ENCODE measurements at regions not wholly inside any gene's neighbourhood (a gene's known extent, or its start where the extent isn't known, plus 50 kb on each side); places are given as distances from the start of the nearest gene placed in this dataset.

DNA sequence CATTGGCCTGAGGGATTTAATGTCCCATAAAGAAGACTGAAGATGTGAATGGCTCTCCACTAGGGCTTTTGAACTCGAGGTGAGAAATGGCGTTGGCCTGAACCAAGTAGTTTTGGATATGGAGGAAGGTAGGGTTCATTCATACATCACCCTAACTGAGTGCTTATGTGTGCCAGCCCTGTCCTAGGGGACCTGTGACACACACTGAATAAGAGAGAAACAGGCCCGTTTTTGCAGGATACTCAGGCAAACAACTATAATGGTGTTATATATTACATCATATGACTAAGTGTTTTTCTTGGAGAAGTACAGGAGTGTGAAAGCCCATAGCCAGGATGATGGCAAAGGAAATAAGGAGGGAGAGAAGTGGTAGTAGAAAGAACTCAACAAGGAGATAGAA, 368.1 kb downstream of the TMEM135 start:
- H2AFZ ChIP-seq (ENCODE audit: low read length), result no peak overlapping the region
- no peaks in the 10 kb centered on the region for H3K36me3 ChIP-seq (ENCODE audit: low read depth, low read length)
- H3K27me3 ChIP-seq (ENCODE audit: low read length), result no peaks in the 10 kb centered on the region
- no peak overlapping the region for H3K4me2 ChIP-seq (ENCODE audit: low read length)
- ATAC-seq (no peak), DNase-seq (no peak)
- H3F3A ChIP-seq (ENCODE audit: low read length, unreplicated experiment), result no peaks in the 10 kb centered on the region
- no peaks in the 10 kb centered on the region for H3K79me2 ChIP-seq (ENCODE audit: low read length)
- no peaks in the 10 kb centered on the region for H3K4me1 ChIP-seq (ENCODE audit: insufficient read depth, low read length)
- TF ChIP-seq EZH2phosphoT487 (IDR thresholded peaks at IDR 0.05; ENCODE audit: borderline replicate concordance, low read length) (no peak), EZH2 (IDR thresholded peaks at IDR 0.05; ENCODE audit: low read length, unreplicated experiment) (no peak)
- TF ChIP-seq, protein P1, sequence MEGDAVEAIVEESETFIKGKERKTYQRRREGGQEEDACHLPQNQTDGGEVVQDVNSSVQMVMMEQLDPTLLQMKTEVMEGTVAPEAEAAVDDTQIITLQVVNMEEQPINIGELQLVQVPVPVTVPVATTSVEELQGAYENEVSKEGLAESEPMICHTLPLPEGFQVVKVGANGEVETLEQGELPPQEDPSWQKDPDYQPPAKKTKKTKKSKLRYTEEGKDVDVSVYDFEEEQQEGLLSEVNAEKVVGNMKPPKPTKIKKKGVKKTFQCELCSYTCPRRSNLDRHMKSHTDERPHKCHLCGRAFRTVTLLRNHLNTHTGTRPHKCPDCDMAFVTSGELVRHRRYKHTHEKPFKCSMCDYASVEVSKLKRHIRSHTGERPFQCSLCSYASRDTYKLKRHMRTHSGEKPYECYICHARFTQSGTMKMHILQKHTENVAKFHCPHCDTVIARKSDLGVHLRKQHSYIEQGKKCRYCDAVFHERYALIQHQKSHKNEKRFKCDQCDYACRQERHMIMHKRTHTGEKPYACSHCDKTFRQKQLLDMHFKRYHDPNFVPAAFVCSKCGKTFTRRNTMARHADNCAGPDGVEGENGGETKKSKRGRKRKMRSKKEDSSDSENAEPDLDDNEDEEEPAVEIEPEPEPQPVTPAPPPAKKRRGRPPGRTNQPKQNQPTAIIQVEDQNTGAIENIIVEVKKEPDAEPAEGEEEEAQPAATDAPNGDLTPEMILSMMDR (conservative IDR thresholded peaks at IDR 0.05; ENCODE audit: low read depth, low read length), result no peak
- ChIA-PET CTCF (no interaction called here), POLR2A (ENCODE audit: unreplicated experiment) (no interaction called here)
- no peak overlapping the region for H3K27ac ChIP-seq (ENCODE audit: low read length)
- no peaks in the 10 kb centered on the region for H3K9me2 ChIP-seq (replicated peaks; ENCODE audit: low read length)
- no peak overlapping the region for H3K9ac ChIP-seq (ENCODE audit: low read length)
- no TSS peak for BruUV-seq (replicated peaks)
- no peaks in the 10 kb centered on the region for H3K9me3 ChIP-seq (ENCODE audit: low read length)
- no peaks in the 10 kb centered on the region for H4K20me1 ChIP-seq (ENCODE audit: low read length)
- H3K4me3 ChIP-seq (ENCODE audit: low read length), result no peak overlapping the region
- intact Hi-C loops (cut with micrococcal nuclease), result no loop called here

DNA sequence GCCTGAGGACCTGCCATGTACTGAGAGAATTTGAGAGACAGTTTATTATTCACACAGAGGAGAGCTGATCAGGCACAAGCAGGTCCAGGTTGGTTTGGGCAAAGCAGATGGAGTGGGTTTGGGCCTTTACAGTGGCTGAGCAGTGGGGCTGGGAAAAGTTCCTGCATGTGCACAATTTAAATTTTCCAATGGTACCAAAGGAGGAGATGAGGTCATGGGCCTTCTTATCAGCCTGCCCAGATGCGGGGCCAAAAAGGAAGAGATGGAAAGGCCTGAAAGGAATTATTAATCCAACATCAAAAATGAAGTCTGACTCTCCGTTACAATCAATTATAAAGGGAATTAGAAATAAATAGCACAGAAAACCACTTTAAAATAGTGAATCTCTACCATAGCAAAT, 367.6 kb downstream of the TMEM135 start:
- H3K9me2 ChIP-seq (replicated peaks; ENCODE audit: low read length), result no peaks in the 10 kb centered on the region
- TF ChIP-seq, protein P1 (conservative IDR thresholded peaks at IDR 0.05; ENCODE audit: low read depth, low read length), result no peak
- TF ChIP-seq EZH2 (IDR thresholded peaks at IDR 0.05; ENCODE audit: low read length, unreplicated experiment) (no peak), EZH2phosphoT487 (IDR thresholded peaks at IDR 0.05; ENCODE audit: borderline replicate concordance, low read length) (no peak)
- no peaks in the 10 kb centered on the region for H4K20me1 ChIP-seq (ENCODE audit: low read length)
- no peaks in the 10 kb centered on the region for H3F3A ChIP-seq (ENCODE audit: low read length, unreplicated experiment)
- H3K4me3 ChIP-seq (ENCODE audit: low read length), result no peak overlapping the region
- intact Hi-C loops (cut with micrococcal nuclease), result no loop called here
- POLR2A ChIA-PET (ENCODE audit: unreplicated experiment), result no interaction called here
- BruUV-seq (replicated peaks), result no TSS peak
- no peak for DNase-seq
- H3K9me3 ChIP-seq (ENCODE audit: low read length), result no peaks in the 10 kb centered on the region
- no peak for ATAC-seq
- no peak overlapping the region for H3K4me2 ChIP-seq (ENCODE audit: low read length)
- no peaks in the 10 kb centered on the region for H3K79me2 ChIP-seq (ENCODE audit: low read length)
- no peak overlapping the region for H2AFZ ChIP-seq (ENCODE audit: low read length)
- H3K27me3 ChIP-seq (ENCODE audit: low read length), result no peaks in the 10 kb centered on the region
- H3K9ac ChIP-seq (ENCODE audit: low read length), result no peak overlapping the region
- CTCF ChIA-PET, result no interaction called here
- H3K4me1 ChIP-seq (ENCODE audit: insufficient read depth, low read length), result no peaks in the 10 kb centered on the region
- H3K27ac ChIP-seq (ENCODE audit: low read length), result no peak overlapping the region
- H3K36me3 ChIP-seq (ENCODE audit: low read depth, low read length), result no peaks in the 10 kb centered on the region

DNA sequence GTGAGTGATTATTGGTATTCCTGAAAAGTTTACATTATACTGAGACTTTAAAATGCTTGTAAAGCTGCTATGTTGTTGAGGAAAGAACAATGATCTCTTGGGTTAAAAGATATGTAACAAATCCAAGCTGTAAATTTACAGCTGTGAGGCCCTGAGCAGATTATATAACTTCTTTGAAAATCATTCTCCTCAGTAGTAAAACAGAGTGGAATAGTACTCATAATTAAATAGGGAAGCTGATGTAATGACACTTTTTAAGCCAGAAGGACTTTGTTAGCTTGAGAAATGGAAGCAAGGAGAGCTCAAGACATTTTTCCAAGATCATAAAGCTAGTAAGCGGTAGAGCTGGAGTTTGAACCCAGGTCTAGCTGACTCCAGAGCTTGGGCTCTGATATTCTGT, 363.9 kb downstream of the TMEM135 start:
- intact Hi-C loops (cut with micrococcal nuclease), result no loop called here
- H2AFZ ChIP-seq (ENCODE audit: low read length), result no peak overlapping the region
- H3K27me3 ChIP-seq (ENCODE audit: low read length), result no peaks in the 10 kb centered on the region
- H3K9me2 ChIP-seq (replicated peaks; ENCODE audit: low read length), result no peaks in the 10 kb centered on the region
- CTCF ChIA-PET, result no interaction called here
- no peaks in the 10 kb centered on the region for H3F3A ChIP-seq (ENCODE audit: low read length, unreplicated experiment)
- no peak overlapping the region for H3K27ac ChIP-seq (ENCODE audit: low read length)
- no TSS peak for BruUV-seq (replicated peaks)
- peaks cover 8% of the 10 kb centered on the region; the same call in 1 of the 2 replicates for H3K4me1 ChIP-seq (ENCODE audit: insufficient read depth, low read length)
- no peak overlapping the region for H3K4me2 ChIP-seq (ENCODE audit: low read length)
- H3K9me3 ChIP-seq (ENCODE audit: low read length), result no peaks in the 10 kb centered on the region
- DNase-seq, result no peak
- no peak overlapping the region for H3K9ac ChIP-seq (ENCODE audit: low read length)
- POLR2A ChIA-PET (ENCODE audit: unreplicated experiment), result interaction anchor here (0.6 kb wide), 1 partner anchor 371 kb away, joined by 4 read pairs; no protein-coding TSS in a partner anchor
- H3K4me3 ChIP-seq (ENCODE audit: low read length), result no peak overlapping the region
- no peaks in the 10 kb centered on the region for H3K36me3 ChIP-seq (ENCODE audit: low read depth, low read length)
- no peaks in the 10 kb centered on the region for H4K20me1 ChIP-seq (ENCODE audit: low read length)
- no peaks in the 10 kb centered on the region for H3K79me2 ChIP-seq (ENCODE audit: low read length)
- TF ChIP-seq EZH2phosphoT487 (IDR thresholded peaks at IDR 0.05; ENCODE audit: borderline replicate concordance, low read length), result no peak
- no peak for TF ChIP-seq EZH2 (IDR thresholded peaks at IDR 0.05; ENCODE audit: low read length, unreplicated experiment)
- TF ChIP-seq, protein P1 (conservative IDR thresholded peaks at IDR 0.05; ENCODE audit: low read depth, low read length), result no peak
- ATAC-seq, result no peak

All from PC-3 (cell line).